GM19395 (cell line): ENCODE measurements at regions not wholly inside any gene's neighbourhood (a gene's known extent, or its start where the extent isn't known, plus 50 kb on each side); places are given as distances from the start of the nearest gene placed in this dataset.
"Not testable (repeated sequence)": the region's sequence is repeated elsewhere in the genome, so short reads cannot be mapped to it uniquely, and the experiment has no call there.

Experiments
- ATAC-seq: cut with Tn5 transposase; IDR thresholded peaks from one replicate; pipeline ENCODE4 v1.9.1; 2021; ENCODE audit warnings: mild to moderate bottlenecking, moderate library complexity; ENCODE audit not compliant: unreplicated experiment

- ATAC-seq, result no peak
Observed at GRCh38 chr2:14448340-14448739, 184.2 kb upstream of the LRATD1 start.

GRCh38 chr2:14451312-14451711, 181.2 kb upstream of the LRATD1 start:
- ATAC-seq, result no peak

- no peak for ATAC-seq
Observed at GRCh38 chr2:14454202-14454601, 178.3 kb upstream of the LRATD1 start.

- ATAC-seq, result no peak
Observed at GRCh38 chr2:14459786-14460325, 172.7 kb upstream of the LRATD1 start.

- no peak for ATAC-seq
Observed at GRCh38 chr2:14475994-14476393, 156.5 kb upstream of the LRATD1 start.

GRCh38 chr2:14479486-14479885, 153.0 kb upstream of the LRATD1 start:
- ATAC-seq, result no peak

GRCh38 chr2:14480120-14480519, 152.4 kb upstream of the LRATD1 start:
- no peak for ATAC-seq

GRCh38 chr2:14480906-14481305, 151.6 kb upstream of the LRATD1 start:
- no peak for ATAC-seq

- ATAC-seq, result no peak
Observed at GRCh38 chr2:14492920-14493503, 139.5 kb upstream of the LRATD1 start.

- no peak for ATAC-seq
Observed at GRCh38 chr2:14494759-14495158, 137.8 kb upstream of the LRATD1 start.

- ATAC-seq, result no peak
Observed at GRCh38 chr2:14501061-14501460, 131.5 kb upstream of the LRATD1 start.

GRCh38 chr2:14506955-14507354, 125.6 kb upstream of the LRATD1 start:
- not testable (repeated sequence) for ATAC-seq

GRCh38 chr2:14511541-14511940, 121.0 kb upstream of the LRATD1 start:
- ATAC-seq, result no peak

- ATAC-seq, result no peak
Observed at GRCh38 chr2:14513903-14514302, 118.6 kb upstream of the LRATD1 start.

- ATAC-seq, result no peak
Observed at GRCh38 chr2:14516844-14517243, 115.7 kb upstream of the LRATD1 start.

- no peak for ATAC-seq
Observed at GRCh38 chr2:14517731-14518130, 114.8 kb upstream of the LRATD1 start.

GRCh38 chr2:14520385-14520945, 112.1 kb upstream of the LRATD1 start:
- ATAC-seq, result no peak

- ATAC-seq, result no peak
Observed at GRCh38 chr2:14524041-14524802, 108.3 kb upstream of the LRATD1 start.

GRCh38 chr2:14524803-14525080, 107.8 kb upstream of the LRATD1 start:
- ATAC-seq, result no peak

- no peak for ATAC-seq
Observed at GRCh38 chr2:14530506-14530905, 102.0 kb upstream of the LRATD1 start.

- ATAC-seq, result no peak
Observed at GRCh38 chr2:14533131-14533757, 99.3 kb upstream of the LRATD1 start.

GRCh38 chr2:14535156-14535555, 97.4 kb upstream of the LRATD1 start:
- no peak for ATAC-seq
